HepG2 (cell line): ENCODE measurements at regions not wholly inside any gene's neighbourhood (a gene's known extent, or its start where the extent isn't known, plus 50 kb on each side); places are given as distances from the start of the nearest gene placed in this dataset.

Experiments used
- ATAC-seq: fragments of 200-7000 bp; cut with Tn5 transposase; 3 replicates; pipeline ENCODE4 v1.9.1; 2020; ENCODE audit warnings: mild to moderate bottlenecking, moderate library complexity
- BruUV-seq: library from RNA; stranded (reverse); fragments of 400-500 nt; replicated peaks from 2 replicates; lab custom pipeline; 2021; lab: Mats Ljungman, UMichigan
- CTCF ChIA-PET: fragments of 300-600 bp; formaldehyde crosslinking; extraction: SDS; loops from one replicate; lab custom pipeline; 2021; ENCODE audit warnings: low total read pairs, inconsistent platforms, low intra/inter-chr PET ratio; lab: Yijun Ruan, JAX
- POLR2A ChIA-PET: fragments of 350-600 bp; sonication (Branson Sonifier 250); formaldehyde crosslinking; loops from one replicate; lab custom pipeline; 2020; ENCODE audit warnings: antibody characterized with exemption, inconsistent platforms; lab: Yijun Ruan, JAX
- DNase-seq: peaks from one replicate; pipeline ENCODE4 v3.0.0-alpha.2; 2015; ENCODE audit warnings: low spot score
- FAIRE-seq: peaks from 3 replicates; lab custom pipeline; 2011; peaks lifted over from hg19 to GRCh38; lab: Jason Lieb, UNC
- H2AFZ ChIP-seq: one replicate; pipeline ENCODE4 v1.6.1; 2011; ENCODE audit warnings: low read length, inconsistent platforms
- H3K27ac ChIP-seq: fragments of 300-600 bp; 3 replicates; pipeline ENCODE4 v1.8.0; 2011; ENCODE audit warnings: mixed run types, mild to moderate bottlenecking, mixed read lengths, low read length, inconsistent platforms; ENCODE audit not compliant: insufficient read depth; ENCODE audit errors: extremely low read length
- H3K27me3 ChIP-seq, 2 experiments: fragments of 200-600 bp in 1 of 2; 2 replicates in 1 of 2; 3 replicates in 1 of 2; pipeline versions ENCODE4 v1.6.0 to v1.8.0; 2011; ENCODE audit warnings: low read length in 2 of 2, mild to moderate bottlenecking in 2 of 2, moderate library complexity in 2 of 2, inconsistent platforms in 1 of 2; ENCODE audit not compliant: insufficient read depth in 2 of 2, control insufficient read depth in 1 of 2
- H3K36me3 ChIP-seq, 2 experiments: fragments of 200-600 bp in 1 of 2; replicated peaks in 1 of 2; 2 replicates in 1 of 2; 3 replicates in 1 of 2; pipeline versions ENCODE4 v1.5.1 to v1.8.0; 2011; ENCODE audit warnings: low read length in 2 of 2, inconsistent platforms in 1 of 2; ENCODE audit not compliant: insufficient read depth in 2 of 2, control insufficient read depth in 1 of 2
- H3K4me1 ChIP-seq: 2 replicates; pipeline ENCODE4 v1.5.1; 2012; ENCODE audit warnings: low read length, inconsistent platforms; ENCODE audit not compliant: insufficient read depth
- H3K4me2 ChIP-seq: 2 replicates; pipeline ENCODE4 v1.6.0; 2011; ENCODE audit warnings: low read depth, low read length, inconsistent platforms
- H3K4me3 ChIP-seq, 3 experiments: fragments of 200-600 bp in 1 of 3; sonication (generic), shearing (Covaris generic) in 1 of 3; replicated peaks in 1 of 3; 2 replicates each; pipeline ENCODE4 v1.5.1; 2011 to 2016; ENCODE audit warnings: low read length in 3 of 3, inconsistent platforms in 2 of 3, low read depth in 2 of 3, mild to moderate bottlenecking in 2 of 3, control low read depth in 1 of 3, mixed read lengths in 1 of 3; ENCODE audit not compliant: insufficient read depth in 1 of 3
- H3K79me2 ChIP-seq: one replicate; pipeline ENCODE4 v1.6.1; 2011; ENCODE audit warnings: low read length, inconsistent platforms; ENCODE audit not compliant: insufficient read depth
- H3K9ac ChIP-seq: 2 replicates; pipeline ENCODE4 v1.6.0; 2011; ENCODE audit warnings: mild to moderate bottlenecking, low read depth, low read length, inconsistent platforms; ENCODE audit not compliant: insufficient read depth
- H3K9me3 ChIP-seq: 2 replicates; pipeline ENCODE4 v1.5.1; 2012; ENCODE audit warnings: mild to moderate bottlenecking, low read length
- H4K20me1 ChIP-seq: 2 replicates; pipeline ENCODE4 v1.6.0; 2011; ENCODE audit warnings: inconsistent platforms, mild to moderate bottlenecking, low read length, moderate library complexity; ENCODE audit not compliant: insufficient read depth
- ARNT2 ChIP-seq: sonication (generic); formaldehyde crosslinking; IDR thresholded peaks from 2 replicates; pipeline ENCODE4 v1.8.0; 2022; ENCODE audit warnings: mild to moderate bottlenecking, low read depth, missing genetic modification reagents, moderate library complexity
- HOXA5 ChIP-seq: sonication (generic); formaldehyde crosslinking; IDR thresholded peaks from 2 replicates; pipeline ENCODE4 v1.4.0; 2020; ENCODE audit warnings: missing genetic modification reagents
- MED8 ChIP-seq: sonication (generic); formaldehyde crosslinking; IDR thresholded peaks from 2 replicates; pipeline ENCODE4 v1.8.1; 2023; ENCODE audit warnings: mild to moderate bottlenecking, missing genetic modification reagents; ENCODE audit not compliant: insufficient replicate concordance
- MTF2 ChIP-seq: sonication (generic); formaldehyde crosslinking; IDR thresholded peaks from 2 replicates; pipeline ENCODE4 v1.5.0; 2020; ENCODE audit warnings: missing genetic modification reagents, borderline replicate concordance
- NFATC3 ChIP-seq: sonication (generic); formaldehyde crosslinking; IDR thresholded peaks from 2 replicates; pipeline ENCODE4 v1.5.1; 2020; ENCODE audit warnings: mild to moderate bottlenecking, missing genetic modification reagents
- NFYC ChIP-seq: IDR thresholded peaks from 2 replicates; pipeline ENCODE4 v1.6.1; 2016; ENCODE audit warnings: missing genetic modification reagents, missing compliant biosample characterization
- NR2F2 ChIP-seq: IDR thresholded peaks from 2 replicates; pipeline ENCODE4 v1.6.1; 2012; ENCODE audit warnings: low read depth, inconsistent platforms, borderline replicate concordance
- RAD51 ChIP-seq: fragments of 450-650 bp; IDR thresholded peaks from 2 replicates; pipeline ENCODE4 v1.6.1; 2016; ENCODE audit warnings: borderline replicate concordance
- ZNF30 ChIP-seq: sonication (generic); formaldehyde crosslinking; IDR thresholded peaks from 2 replicates; pipeline ENCODE4 v1.5.0; 2020; ENCODE audit warnings: mild to moderate bottlenecking, missing genetic modification reagents
- ZNF607 ChIP-seq: sonication (generic); formaldehyde crosslinking; IDR thresholded peaks from 2 replicates; pipeline ENCODE4 v1.5.1; 2020; ENCODE audit warnings: missing genetic modification reagents, mild to moderate bottlenecking, borderline replicate concordance
- ZZZ3 ChIP-seq: sonication (generic); formaldehyde crosslinking; IDR thresholded peaks from 2 replicates; pipeline ENCODE4 v1.4.0; 2020; ENCODE audit warnings: missing genetic modification reagents, mild to moderate bottlenecking, borderline replicate concordance
- WGBS: methylation state at CpG from one replicate; pipeline ENCODE4 v1.1.6; 2017; ENCODE audit warnings: low lambda C conversion rate; 5-methylcytosine and 5-hydroxymethylcytosine counted together
- in situ Hi-C: cut with HindIII; loops from 2 replicates; pipeline ENCODE4 v1.10.0; 2017; ENCODE audit warnings: low pct_unique_long_range_greater_than_20kb; ENCODE audit not compliant: extremely low pct_ligation_motif_present
- intact Hi-C: fragments of 100-400 bp; cut with micrococcal nuclease; formaldehyde crosslinking; loops from one replicate; pipeline ENCODE4 v1.10.0; 2022; ENCODE audit not compliant: unreplicated experiment
- TF ChIP-seq, protein P1 (sequence below): sonication (generic); formaldehyde crosslinking; IDR thresholded peaks from 2 replicates; pipeline ENCODE4 v1.4.0; 2020; ENCODE audit warnings: missing genetic modification reagents, borderline replicate concordance
- TF ChIP-seq, protein P2 (sequence below), 2 experiments: sonication (generic) in 1 of 2; formaldehyde crosslinking in 1 of 2; IDR thresholded peaks; 2 replicates each; pipeline versions ENCODE4 v1.4.0 to v1.6.1; 2016 to 2020; ENCODE audit warnings: borderline replicate concordance in 1 of 2, low read depth in 1 of 2, mild to moderate bottlenecking in 1 of 2, missing genetic modification reagents in 1 of 2

DNA sequence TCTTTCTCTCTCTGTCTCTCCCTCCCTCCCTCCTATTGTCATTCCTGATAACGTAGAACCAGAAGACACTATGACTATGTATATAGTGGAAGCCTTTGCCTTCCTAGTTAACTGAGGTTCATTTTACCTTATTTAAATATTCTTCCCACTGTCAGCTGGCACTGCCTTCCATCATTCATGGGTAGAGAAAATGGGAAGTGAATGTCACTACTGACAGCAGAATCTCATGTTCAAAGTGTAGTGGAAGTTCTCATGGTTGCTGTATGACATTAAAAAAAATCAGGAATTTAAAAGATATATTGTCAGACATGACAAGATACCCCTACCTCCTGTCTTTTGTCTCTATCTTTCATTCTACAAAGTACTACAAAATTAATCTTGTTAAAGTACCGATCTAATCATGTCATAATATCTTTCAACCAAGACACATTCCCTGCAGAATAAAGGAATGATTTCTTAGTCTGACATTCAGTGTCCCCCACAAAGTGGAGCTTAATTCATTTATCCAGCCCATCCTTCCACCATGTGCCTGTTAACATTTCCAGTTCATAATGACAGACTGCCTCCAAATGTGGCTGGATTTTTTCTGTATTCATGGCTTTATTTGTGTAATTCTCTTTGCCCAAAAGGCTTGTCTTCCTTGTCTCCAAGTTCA, 250.1 kb upstream of the CDH20 start:
- H3K4me1 ChIP-seq = no peaks in the 10 kb centered on the region
- 4% methylated on average over 2 of the region's 2 CpGs for WGBS
- H3K27me3 ChIP-seq = no peaks in the 10 kb centered on the region
- no peak overlapping the region for H3K4me3 ChIP-seq
- H4K20me1 ChIP-seq = no peaks in the 10 kb centered on the region
- H3K4me2 ChIP-seq = no peak overlapping the region
- no peaks in the 10 kb centered on the region for H3K9me3 ChIP-seq
- in situ Hi-C loops = no loop called here
- no peaks in the 10 kb centered on the region for H3K79me2 ChIP-seq
- DNase-seq = no peak
- no peak overlapping the region for H3K27ac ChIP-seq
- TF ChIP-seq, protein P1, sequence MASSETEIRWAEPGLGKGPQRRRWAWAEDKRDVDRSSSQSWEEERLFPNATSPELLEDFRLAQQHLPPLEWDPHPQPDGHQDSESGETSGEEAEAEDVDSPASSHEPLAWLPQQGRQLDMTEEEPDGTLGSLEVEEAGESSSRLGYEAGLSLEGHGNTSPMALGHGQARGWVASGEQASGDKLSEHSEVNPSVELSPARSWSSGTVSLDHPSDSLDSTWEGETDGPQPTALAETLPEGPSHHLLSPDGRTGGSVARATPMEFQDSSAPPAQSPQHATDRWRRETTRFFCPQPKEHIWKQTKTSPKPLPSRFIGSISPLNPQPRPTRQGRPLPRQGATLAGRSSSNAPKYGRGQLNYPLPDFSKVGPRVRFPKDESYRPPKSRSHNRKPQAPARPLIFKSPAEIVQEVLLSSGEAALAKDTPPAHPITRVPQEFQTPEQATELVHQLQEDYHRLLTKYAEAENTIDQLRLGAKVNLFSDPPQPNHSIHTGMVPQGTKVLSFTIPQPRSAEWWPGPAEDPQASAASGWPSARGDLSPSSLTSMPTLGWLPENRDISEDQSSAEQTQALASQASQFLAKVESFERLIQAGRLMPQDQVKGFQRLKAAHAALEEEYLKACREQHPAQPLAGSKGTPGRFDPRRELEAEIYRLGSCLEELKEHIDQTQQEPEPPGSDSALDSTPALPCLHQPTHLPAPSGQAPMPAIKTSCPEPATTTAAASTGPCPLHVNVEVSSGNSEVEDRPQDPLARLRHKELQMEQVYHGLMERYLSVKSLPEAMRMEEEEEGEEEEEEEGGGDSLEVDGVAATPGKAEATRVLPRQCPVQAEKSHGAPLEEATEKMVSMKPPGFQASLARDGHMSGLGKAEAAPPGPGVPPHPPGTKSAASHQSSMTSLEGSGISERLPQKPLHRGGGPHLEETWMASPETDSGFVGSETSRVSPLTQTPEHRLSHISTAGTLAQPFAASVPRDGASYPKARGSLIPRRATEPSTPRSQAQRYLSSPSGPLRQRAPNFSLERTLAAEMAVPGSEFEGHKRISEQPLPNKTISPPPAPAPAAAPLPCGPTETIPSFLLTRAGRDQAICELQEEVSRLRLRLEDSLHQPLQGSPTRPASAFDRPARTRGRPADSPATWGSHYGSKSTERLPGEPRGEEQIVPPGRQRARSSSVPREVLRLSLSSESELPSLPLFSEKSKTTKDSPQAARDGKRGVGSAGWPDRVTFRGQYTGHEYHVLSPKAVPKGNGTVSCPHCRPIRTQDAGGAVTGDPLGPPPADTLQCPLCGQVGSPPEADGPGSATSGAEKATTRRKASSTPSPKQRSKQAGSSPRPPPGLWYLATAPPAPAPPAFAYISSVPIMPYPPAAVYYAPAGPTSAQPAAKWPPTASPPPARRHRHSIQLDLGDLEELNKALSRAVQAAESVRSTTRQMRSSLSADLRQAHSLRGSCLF (CRISPR knock-in tag) = no peak
- no peak for TF ChIP-seq MED8 (CRISPR knock-in tag)
- no peak for TF ChIP-seq NR2F2
- no peak for TF ChIP-seq MTF2 (CRISPR knock-in tag)
- no peak for TF ChIP-seq NFYC (CRISPR knock-in tag)
- no peak for TF ChIP-seq ARNT2 (CRISPR knock-in tag)
- no peak for TF ChIP-seq ZNF607 (CRISPR knock-in tag)
- no peak for TF ChIP-seq NFATC3 (CRISPR knock-in tag)
- TF ChIP-seq, protein P2, sequence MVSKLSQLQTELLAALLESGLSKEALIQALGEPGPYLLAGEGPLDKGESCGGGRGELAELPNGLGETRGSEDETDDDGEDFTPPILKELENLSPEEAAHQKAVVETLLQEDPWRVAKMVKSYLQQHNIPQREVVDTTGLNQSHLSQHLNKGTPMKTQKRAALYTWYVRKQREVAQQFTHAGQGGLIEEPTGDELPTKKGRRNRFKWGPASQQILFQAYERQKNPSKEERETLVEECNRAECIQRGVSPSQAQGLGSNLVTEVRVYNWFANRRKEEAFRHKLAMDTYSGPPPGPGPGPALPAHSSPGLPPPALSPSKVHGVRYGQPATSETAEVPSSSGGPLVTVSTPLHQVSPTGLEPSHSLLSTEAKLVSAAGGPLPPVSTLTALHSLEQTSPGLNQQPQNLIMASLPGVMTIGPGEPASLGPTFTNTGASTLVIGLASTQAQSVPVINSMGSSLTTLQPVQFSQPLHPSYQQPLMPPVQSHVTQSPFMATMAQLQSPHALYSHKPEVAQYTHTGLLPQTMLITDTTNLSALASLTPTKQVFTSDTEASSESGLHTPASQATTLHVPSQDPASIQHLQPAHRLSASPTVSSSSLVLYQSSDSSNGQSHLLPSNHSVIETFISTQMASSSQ (IDR thresholded peaks at IDR 0.05; ENCODE audit: low read depth) = no peak
- TF ChIP-seq, protein P2 (CRISPR knock-in tag; IDR thresholded peaks at IDR 0.05; ENCODE audit: borderline replicate concordance) = no peak
- TF ChIP-seq ZNF30 (CRISPR knock-in tag) = no peak
- TF ChIP-seq RAD51 = no peak
- TF ChIP-seq ZZZ3 (CRISPR knock-in tag) = no peak
- no peak for TF ChIP-seq HOXA5 (CRISPR knock-in tag)
- ChIA-PET POLR2A (no interaction called here), CTCF (no interaction called here)
- H3K9ac ChIP-seq = no peak overlapping the region
- H2AFZ ChIP-seq = no peak overlapping the region
- intact Hi-C loops = no loop called here
- no peaks in the 10 kb centered on the region for H3K36me3 ChIP-seq
- no TSS peak for BruUV-seq
- no peak for ATAC-seq
- no peak for FAIRE-seq
